Transverse colon (tissue), 4 donors: ENCODE measurements at regions not wholly inside any gene's neighbourhood (a gene's known extent, or its start where the extent isn't known, plus 50 kb on each side); places are given as distances from the start of the nearest gene placed in this dataset.

Source experiments
- EP300 ChIP-seq: sonication (generic); formaldehyde crosslinking; IDR thresholded peaks from one replicate; pipeline ENCODE4 v1.6.1; 2017; ENCODE audit warnings: antibody characterized with exemption, low read depth
- POLR2A ChIP-seq: fragments of 450-650 bp; IDR thresholded peaks from one replicate; pipeline ENCODE4 v1.6.1; 2016; ENCODE audit warnings: antibody characterized with exemption, mild to moderate bottlenecking, moderate library complexity
- POLR2AphosphoS5 ChIP-seq, 3 donors: sonication (generic); formaldehyde crosslinking; IDR thresholded peaks; one replicate each; pipeline ENCODE4 v1.6.1; 2016; ENCODE audit warnings: antibody characterized with exemption in 3 of 3
- TF ChIP-seq, protein P1 (sequence below), 5 experiments: fragments of 200-600 bp in 3 of 5; fragments of 450-650 bp in 2 of 5; sonication (generic) in 3 of 5; IDR thresholded peaks; 1 replicate in 2 of 5; 2 replicates in 3 of 5; pipeline ENCODE4 v1.5.1; 2016 to 2017; ENCODE audit warnings: antibody characterized with exemption in 5 of 5, inconsistent platforms in 3 of 5, mild to moderate bottlenecking in 2 of 5, moderate library complexity in 1 of 5

DNA sequence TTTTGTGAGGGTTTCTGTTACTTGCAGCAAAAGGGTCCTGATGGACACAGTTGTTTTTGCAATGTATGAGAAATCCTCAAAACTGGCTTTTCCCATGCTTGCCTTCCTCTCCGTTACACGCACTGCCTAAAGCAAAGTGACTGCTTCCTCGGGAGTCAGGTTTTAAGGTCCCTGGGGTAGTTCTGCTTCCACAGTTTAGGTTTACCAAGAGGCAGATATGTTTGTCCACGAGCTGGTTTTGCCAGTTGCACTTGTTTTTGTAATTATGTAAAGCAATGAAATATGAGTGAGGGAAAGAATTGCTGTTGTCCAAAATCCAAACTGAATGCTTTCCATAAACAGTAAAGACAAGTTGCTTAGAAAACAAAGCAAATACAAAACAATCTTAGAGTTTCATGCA lies 290.7 kb upstream of the AMIGO2 start:
- TF ChIP-seq, protein P1, sequence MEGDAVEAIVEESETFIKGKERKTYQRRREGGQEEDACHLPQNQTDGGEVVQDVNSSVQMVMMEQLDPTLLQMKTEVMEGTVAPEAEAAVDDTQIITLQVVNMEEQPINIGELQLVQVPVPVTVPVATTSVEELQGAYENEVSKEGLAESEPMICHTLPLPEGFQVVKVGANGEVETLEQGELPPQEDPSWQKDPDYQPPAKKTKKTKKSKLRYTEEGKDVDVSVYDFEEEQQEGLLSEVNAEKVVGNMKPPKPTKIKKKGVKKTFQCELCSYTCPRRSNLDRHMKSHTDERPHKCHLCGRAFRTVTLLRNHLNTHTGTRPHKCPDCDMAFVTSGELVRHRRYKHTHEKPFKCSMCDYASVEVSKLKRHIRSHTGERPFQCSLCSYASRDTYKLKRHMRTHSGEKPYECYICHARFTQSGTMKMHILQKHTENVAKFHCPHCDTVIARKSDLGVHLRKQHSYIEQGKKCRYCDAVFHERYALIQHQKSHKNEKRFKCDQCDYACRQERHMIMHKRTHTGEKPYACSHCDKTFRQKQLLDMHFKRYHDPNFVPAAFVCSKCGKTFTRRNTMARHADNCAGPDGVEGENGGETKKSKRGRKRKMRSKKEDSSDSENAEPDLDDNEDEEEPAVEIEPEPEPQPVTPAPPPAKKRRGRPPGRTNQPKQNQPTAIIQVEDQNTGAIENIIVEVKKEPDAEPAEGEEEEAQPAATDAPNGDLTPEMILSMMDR (IDR thresholded peaks at IDR 0.05), result no peak
- no peak for TF ChIP-seq POLR2AphosphoS5 (IDR thresholded peaks at IDR 0.05)
- TF ChIP-seq EP300, result no peak
- no peak for TF ChIP-seq POLR2A
